ENCODE measurements at regions not wholly inside any gene's neighbourhood (a gene's known extent, or its start where the extent isn't known, plus 50 kb on each side); places are given as distances from the start of the nearest gene placed in this dataset.

DNA sequence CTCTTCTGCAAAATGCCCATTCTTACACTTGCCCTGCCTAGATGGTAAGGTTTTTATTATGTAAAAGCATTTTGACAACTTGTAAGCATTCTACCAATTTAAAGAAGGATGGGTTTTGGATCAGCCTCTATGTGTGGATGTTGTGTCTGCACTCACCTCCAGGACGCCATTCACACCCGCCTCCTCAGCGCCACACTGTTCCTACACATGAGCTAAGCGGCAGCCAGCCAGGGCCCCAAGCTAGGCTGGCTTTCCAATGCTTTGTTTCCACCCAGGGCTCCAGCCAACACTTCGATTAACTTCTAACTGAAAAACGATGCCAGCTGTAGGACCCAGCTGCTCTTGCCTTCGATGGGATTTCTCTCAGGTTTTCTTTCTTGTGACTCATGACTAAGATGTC is 73.3 kb upstream of the FZD7 start:
- TF ChIP-seq MYC (IDR thresholded peaks at IDR 0.05; ENCODE audit: low read depth, low read length) (no peak), EZH2 (IDR thresholded peaks at IDR 0.05; ENCODE audit: borderline replicate concordance, low read depth, low read length, severe bottlenecking) (no peak), POLR2A (IDR thresholded peaks at IDR 0.05; ENCODE audit: low read depth, low read length) (no peak), GATA2 (IDR thresholded peaks at IDR 0.05; ENCODE audit: insufficient read depth, insufficient read length, low read depth, low read length) (no peak), POLR2AphosphoS5 (IDR thresholded peaks at IDR 0.05; ENCODE audit: insufficient read depth, low read depth, low read length) (no peak), JUN (IDR thresholded peaks at IDR 0.05; ENCODE audit: borderline replicate concordance, insufficient read depth, insufficient read length, low read depth) (no peak), MAX (IDR thresholded peaks at IDR 0.05; ENCODE audit: insufficient read depth, insufficient read length) (no peak), FOS (IDR thresholded peaks at IDR 0.05; ENCODE audit: borderline replicate concordance, insufficient read depth, low read length) (no peak)
- TF ChIP-seq, protein P1, sequence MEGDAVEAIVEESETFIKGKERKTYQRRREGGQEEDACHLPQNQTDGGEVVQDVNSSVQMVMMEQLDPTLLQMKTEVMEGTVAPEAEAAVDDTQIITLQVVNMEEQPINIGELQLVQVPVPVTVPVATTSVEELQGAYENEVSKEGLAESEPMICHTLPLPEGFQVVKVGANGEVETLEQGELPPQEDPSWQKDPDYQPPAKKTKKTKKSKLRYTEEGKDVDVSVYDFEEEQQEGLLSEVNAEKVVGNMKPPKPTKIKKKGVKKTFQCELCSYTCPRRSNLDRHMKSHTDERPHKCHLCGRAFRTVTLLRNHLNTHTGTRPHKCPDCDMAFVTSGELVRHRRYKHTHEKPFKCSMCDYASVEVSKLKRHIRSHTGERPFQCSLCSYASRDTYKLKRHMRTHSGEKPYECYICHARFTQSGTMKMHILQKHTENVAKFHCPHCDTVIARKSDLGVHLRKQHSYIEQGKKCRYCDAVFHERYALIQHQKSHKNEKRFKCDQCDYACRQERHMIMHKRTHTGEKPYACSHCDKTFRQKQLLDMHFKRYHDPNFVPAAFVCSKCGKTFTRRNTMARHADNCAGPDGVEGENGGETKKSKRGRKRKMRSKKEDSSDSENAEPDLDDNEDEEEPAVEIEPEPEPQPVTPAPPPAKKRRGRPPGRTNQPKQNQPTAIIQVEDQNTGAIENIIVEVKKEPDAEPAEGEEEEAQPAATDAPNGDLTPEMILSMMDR (IDR thresholded peaks at IDR 0.05; ENCODE audit: extremely low read depth in 1 of 2, insufficient read depth in 1 of 2, low read depth in 1 of 2, low read length in 2 of 2) = no peak

Data from endothelial cell of umbilical vein (primary cell).